GM12864 (cell line): ENCODE measurements at regions not wholly inside any gene's neighbourhood (a gene's known extent, or its start where the extent isn't known, plus 50 kb on each side); places are given as distances from the start of the nearest gene placed in this dataset.

Source experiments
- DNase-seq: peaks from one replicate; pipeline ENCODE4 v3.0.0-alpha.2; 2011; ENCODE audit warnings: low read depth
- H3K4me3 ChIP-seq: 2 replicates; pipeline ENCODE4 v1.5.1; 2011; ENCODE audit warnings: mild to moderate bottlenecking, low read depth, low read length, control low read depth
- CTCF ChIP-seq: IDR thresholded peaks from 2 replicates; pipeline ENCODE4 v1.5.1; 2011; ENCODE audit warnings: low read depth, mild to moderate bottlenecking, moderate library complexity, low read length, control low read depth, inconsistent platforms; ENCODE audit errors: missing control alignments

- TF ChIP-seq CTCF = no peak
- DNase-seq = no peak
- no peak overlapping the region for H3K4me3 ChIP-seq
These were observed 1071.9 kb upstream of the CHAC2 start for GRCh38 chr2:52695731-52696130.

GRCh38 chr2:52686935-52687334 lies 1080.7 kb upstream of the CHAC2 start:
- TF ChIP-seq CTCF = no peak
- H3K4me3 ChIP-seq = no peak overlapping the region
- no peak for DNase-seq

GRCh38 chr2:52676056-52676455 lies 1091.5 kb upstream of the CHAC2 start:
- no peak for DNase-seq

GRCh38 chr2:52668724-52669123 lies 1098.9 kb upstream of the CHAC2 start:
- no peak for DNase-seq
- no peak for TF ChIP-seq CTCF
- H3K4me3 ChIP-seq = no peak overlapping the region

More at GRCh38 chr2:52676056-52676455, 1091.5 kb upstream of the CHAC2 start:
- H3K4me3 ChIP-seq = no peak overlapping the region
- TF ChIP-seq CTCF = no peak

- TF ChIP-seq CTCF = no peak
- H3K4me3 ChIP-seq = no peak overlapping the region
- no peak for DNase-seq
These were observed 1108.1 kb upstream of the CHAC2 start for GRCh38 chr2:52659546-52659945.

- no peak overlapping the region for H3K4me3 ChIP-seq
- no peak for DNase-seq
- no peak for TF ChIP-seq CTCF
These were observed 1109.0 kb upstream of the CHAC2 start for GRCh38 chr2:52658598-52658997.

- no peak overlapping the region for H3K4me3 ChIP-seq
- no peak for DNase-seq
- TF ChIP-seq CTCF = no peak
These were observed 1127.9 kb upstream of the CHAC2 start for GRCh38 chr2:52639692-52640091.
